Epithelial cell of proximal tubule (primary cell): ENCODE measurements at regions not wholly inside any gene's neighbourhood (a gene's known extent, or its start where the extent isn't known, plus 50 kb on each side); places are given as distances from the start of the nearest gene placed in this dataset.

ENCODE experiments used
- DNase-seq: peaks from one replicate; pipeline ENCODE4 v3.0.0-alpha.2; 2011; ENCODE audit warnings: low read depth
- H3K4me3 ChIP-seq: 2 replicates; pipeline ENCODE4 v1.5.1; 2011; ENCODE audit warnings: low read depth, mild to moderate bottlenecking, low read length
- TF ChIP-seq, protein P1 (sequence below): conservative IDR thresholded peaks from 2 replicates; pipeline ENCODE4 v1.5.1; 2012; ENCODE audit warnings: low read depth, mild to moderate bottlenecking, low read length

DNA sequence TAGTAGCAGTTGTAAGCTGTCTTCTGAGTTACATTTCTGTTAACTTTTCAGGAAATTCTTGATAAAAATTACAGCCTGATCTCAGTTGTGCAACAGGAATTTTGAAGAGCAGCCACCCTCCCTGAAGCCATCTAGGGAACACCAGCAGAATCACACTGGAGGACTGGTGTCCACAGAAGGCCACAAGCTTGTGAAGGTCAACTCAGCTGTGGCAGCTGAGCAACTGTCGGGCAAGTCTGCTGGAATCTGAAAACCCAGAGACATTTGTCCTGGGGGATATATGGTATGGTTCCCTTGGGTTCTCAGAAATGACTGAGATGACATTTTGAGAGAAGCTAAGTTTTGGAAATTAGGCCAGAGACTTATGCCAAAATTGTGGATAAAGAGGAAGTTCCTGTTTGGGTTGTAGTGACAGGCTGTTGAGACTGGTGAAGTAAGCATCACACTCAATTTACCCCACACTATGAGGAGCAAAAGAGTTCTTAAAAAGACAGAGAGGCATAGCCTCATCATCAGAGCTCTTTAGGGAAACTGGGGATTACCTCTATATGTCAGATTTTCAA is 78.1 kb upstream of the TNIP3 start:
- TF ChIP-seq, protein P1, sequence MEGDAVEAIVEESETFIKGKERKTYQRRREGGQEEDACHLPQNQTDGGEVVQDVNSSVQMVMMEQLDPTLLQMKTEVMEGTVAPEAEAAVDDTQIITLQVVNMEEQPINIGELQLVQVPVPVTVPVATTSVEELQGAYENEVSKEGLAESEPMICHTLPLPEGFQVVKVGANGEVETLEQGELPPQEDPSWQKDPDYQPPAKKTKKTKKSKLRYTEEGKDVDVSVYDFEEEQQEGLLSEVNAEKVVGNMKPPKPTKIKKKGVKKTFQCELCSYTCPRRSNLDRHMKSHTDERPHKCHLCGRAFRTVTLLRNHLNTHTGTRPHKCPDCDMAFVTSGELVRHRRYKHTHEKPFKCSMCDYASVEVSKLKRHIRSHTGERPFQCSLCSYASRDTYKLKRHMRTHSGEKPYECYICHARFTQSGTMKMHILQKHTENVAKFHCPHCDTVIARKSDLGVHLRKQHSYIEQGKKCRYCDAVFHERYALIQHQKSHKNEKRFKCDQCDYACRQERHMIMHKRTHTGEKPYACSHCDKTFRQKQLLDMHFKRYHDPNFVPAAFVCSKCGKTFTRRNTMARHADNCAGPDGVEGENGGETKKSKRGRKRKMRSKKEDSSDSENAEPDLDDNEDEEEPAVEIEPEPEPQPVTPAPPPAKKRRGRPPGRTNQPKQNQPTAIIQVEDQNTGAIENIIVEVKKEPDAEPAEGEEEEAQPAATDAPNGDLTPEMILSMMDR: no peak
- no peak for DNase-seq

GRCh38 chr4:121239951-121240350 is 75.8 kb upstream of the TNIP3 start:
- TF ChIP-seq, protein P1: no peak
- no peak for DNase-seq
- H3K4me3 ChIP-seq: no peak overlapping the region

More for the DNA sequence above, 78.1 kb upstream of the TNIP3 start:
- no peak overlapping the region for H3K4me3 ChIP-seq

GRCh38 chr4:121238461-121238860 is 74.3 kb upstream of the TNIP3 start:
- no peak overlapping the region for H3K4me3 ChIP-seq
- DNase-seq: no peak
- TF ChIP-seq, protein P1: no peak

- H3K4me3 ChIP-seq: no peak overlapping the region
- TF ChIP-seq, protein P1: no peak
- no peak for DNase-seq
Observed at GRCh38 chr4:121237069-121237399, 72.9 kb upstream of the TNIP3 start.

GRCh38 chr4:121236353-121237068 is 72.4 kb upstream of the TNIP3 start:
- H3K4me3 ChIP-seq: no peak overlapping the region
- TF ChIP-seq, protein P1: no peak
- DNase-seq: no peak

DNA sequence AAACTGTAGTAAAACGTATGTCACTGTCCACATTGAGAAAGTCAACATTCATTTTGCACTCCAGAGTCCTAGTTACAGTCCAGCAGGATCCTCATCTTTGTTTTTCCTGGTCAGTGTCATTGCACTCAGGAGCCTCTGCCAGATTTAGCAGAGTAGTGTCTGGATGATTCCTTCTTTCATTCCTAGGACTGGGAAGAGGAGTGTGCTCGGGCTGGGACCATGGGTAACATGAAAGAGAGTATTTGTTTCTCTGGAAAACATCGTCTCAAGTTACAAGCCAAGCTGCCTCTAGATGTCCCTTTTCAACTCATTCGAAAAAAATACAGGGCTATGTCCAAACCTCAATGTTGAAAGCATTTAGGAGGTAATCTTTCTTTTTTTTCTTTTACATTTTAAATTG is 69.9 kb upstream of the TNIP3 start:
- TF ChIP-seq, protein P1: no peak
- no peak overlapping the region for H3K4me3 ChIP-seq
- DNase-seq: no peak

DNA sequence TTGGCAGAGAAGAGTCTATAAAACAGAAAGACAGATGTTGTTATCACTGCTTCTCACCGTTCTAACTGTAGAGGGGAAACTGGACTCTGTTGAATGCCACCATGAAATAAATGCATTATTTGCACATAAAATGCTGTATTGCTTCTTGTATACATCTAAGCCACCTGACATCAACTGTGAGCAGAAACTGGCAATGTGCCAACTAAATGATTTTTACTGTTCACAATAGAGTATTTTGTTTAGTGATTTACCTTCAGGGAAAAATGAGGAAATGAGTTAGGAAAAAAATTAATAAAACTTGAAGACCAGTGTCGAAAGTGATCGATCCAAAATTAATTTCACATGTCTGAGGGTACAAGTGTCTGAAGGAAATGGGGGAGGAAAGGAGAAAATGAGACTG is 65.9 kb upstream of the TNIP3 start:
- TF ChIP-seq, protein P1: no peak
- DNase-seq: no peak
- H3K4me3 ChIP-seq: no peak overlapping the region
